ENCODE measurements at regions not wholly inside any gene's neighbourhood (a gene's known extent, or its start where the extent isn't known, plus 50 kb on each side); places are given as distances from the start of the nearest gene placed in this dataset.

DNA sequence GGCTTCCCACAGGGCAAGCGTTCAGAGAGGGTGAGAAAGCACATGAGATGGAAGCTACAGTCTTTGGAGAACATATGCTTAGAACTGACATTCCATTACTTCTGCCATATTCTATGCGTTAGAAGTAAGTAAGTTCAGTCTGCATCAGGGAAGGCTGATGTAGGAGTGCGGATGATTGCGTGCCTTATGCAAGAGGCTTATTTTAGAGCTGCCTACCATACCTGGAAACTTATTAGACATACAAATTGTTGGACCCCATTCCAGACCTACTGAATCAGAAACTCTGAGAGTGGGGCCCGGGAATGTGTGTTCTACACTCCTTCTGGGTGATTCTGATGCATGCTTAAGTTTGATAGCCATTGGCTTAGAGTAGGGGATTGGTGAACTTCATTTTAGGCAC is 174.9 kb downstream of the KTN1 start:
- Histone ChIP-seq H3K36me3 (ENCODE audit: insufficient read depth) (no peaks in the 10 kb centered on the region), H3K4me1 (ENCODE audit: insufficient read depth) (peaks cover 33% of the 10 kb centered on the region), H3K9me2 (ENCODE audit: insufficient read depth) (peaks cover 11% of the 10 kb centered on the region), H3K4me3 (no peak overlapping the region), H3K79me2 (replicated peaks; ENCODE audit: insufficient read depth) (no peaks in the 10 kb centered on the region), H2AFZ (no peak overlapping the region), H3K27me3 (ENCODE audit: insufficient read depth) (no peaks in the 10 kb centered on the region), H3K4me2 (no peak overlapping the region), H3K27ac (ENCODE audit: low read depth) (no peak overlapping the region), H3F3A (replicated peaks; ENCODE audit: low read depth) (no peaks in the 10 kb centered on the region), H4K20me1 (replicated peaks; ENCODE audit: insufficient read depth) (no peaks in the 10 kb centered on the region)
- no peak overlapping the region for H3K4me3 Mint-ChIP-seq
- peaks cover 42% of the 10 kb centered on the region for H3K4me1 Mint-ChIP-seq
- H3K9me3 Mint-ChIP-seq = no peaks in the 10 kb centered on the region
- peaks cover 3% of the 10 kb centered on the region for H3K27me3 Mint-ChIP-seq (ENCODE audit: insufficient read depth, low read depth, poor library complexity)
- no peaks in the 10 kb centered on the region for H3K36me3 Mint-ChIP-seq (ENCODE audit: low read depth)
- H3K27ac Mint-ChIP-seq = no peak overlapping the region
- no peak for ATAC-seq
- DNase-seq (ENCODE audit: low spot score) = no peak
- TF ChIP-seq, protein P1, sequence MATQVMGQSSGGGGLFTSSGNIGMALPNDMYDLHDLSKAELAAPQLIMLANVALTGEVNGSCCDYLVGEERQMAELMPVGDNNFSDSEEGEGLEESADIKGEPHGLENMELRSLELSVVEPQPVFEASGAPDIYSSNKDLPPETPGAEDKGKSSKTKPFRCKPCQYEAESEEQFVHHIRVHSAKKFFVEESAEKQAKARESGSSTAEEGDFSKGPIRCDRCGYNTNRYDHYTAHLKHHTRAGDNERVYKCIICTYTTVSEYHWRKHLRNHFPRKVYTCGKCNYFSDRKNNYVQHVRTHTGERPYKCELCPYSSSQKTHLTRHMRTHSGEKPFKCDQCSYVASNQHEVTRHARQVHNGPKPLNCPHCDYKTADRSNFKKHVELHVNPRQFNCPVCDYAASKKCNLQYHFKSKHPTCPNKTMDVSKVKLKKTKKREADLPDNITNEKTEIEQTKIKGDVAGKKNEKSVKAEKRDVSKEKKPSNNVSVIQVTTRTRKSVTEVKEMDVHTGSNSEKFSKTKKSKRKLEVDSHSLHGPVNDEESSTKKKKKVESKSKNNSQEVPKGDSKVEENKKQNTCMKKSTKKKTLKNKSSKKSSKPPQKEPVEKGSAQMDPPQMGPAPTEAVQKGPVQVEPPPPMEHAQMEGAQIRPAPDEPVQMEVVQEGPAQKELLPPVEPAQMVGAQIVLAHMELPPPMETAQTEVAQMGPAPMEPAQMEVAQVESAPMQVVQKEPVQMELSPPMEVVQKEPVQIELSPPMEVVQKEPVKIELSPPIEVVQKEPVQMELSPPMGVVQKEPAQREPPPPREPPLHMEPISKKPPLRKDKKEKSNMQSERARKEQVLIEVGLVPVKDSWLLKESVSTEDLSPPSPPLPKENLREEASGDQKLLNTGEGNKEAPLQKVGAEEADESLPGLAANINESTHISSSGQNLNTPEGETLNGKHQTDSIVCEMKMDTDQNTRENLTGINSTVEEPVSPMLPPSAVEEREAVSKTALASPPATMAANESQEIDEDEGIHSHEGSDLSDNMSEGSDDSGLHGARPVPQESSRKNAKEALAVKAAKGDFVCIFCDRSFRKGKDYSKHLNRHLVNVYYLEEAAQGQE (IDR thresholded peaks at IDR 0.05; ENCODE audit: unreplicated experiment) = no peak
- TF ChIP-seq NANOG (IDR thresholded peaks at IDR 0.05; ENCODE audit: borderline replicate concordance) = no peak
- no peak for TF ChIP-seq ZNF331 (CRISPR knock-in tag; IDR thresholded peaks at IDR 0.05; ENCODE audit: low read depth)
- TF ChIP-seq EZH2 (IDR thresholded peaks at IDR 0.05; ENCODE audit: low read depth, unreplicated experiment) = no peak
- no peak for TF ChIP-seq ZNF462 (CRISPR knock-in tag; IDR thresholded peaks at IDR 0.05)
- TF ChIP-seq ZNF114 (CRISPR knock-in tag; IDR thresholded peaks at IDR 0.05) = no peak
- TF ChIP-seq EZH2phosphoT487 (IDR thresholded peaks at IDR 0.05; ENCODE audit: unreplicated experiment) = no peak
- TF ChIP-seq CREB1 (CRISPR knock-in tag; IDR thresholded peaks at IDR 0.05; ENCODE audit: low read depth) = no peak
- TF ChIP-seq POLR2AphosphoS5 (IDR thresholded peaks at IDR 0.05; ENCODE audit: low read depth) = no peak
- TF ChIP-seq STAT1 (IDR thresholded peaks at IDR 0.05; ENCODE audit: unreplicated experiment) = no peak
- TF ChIP-seq, protein P2, sequence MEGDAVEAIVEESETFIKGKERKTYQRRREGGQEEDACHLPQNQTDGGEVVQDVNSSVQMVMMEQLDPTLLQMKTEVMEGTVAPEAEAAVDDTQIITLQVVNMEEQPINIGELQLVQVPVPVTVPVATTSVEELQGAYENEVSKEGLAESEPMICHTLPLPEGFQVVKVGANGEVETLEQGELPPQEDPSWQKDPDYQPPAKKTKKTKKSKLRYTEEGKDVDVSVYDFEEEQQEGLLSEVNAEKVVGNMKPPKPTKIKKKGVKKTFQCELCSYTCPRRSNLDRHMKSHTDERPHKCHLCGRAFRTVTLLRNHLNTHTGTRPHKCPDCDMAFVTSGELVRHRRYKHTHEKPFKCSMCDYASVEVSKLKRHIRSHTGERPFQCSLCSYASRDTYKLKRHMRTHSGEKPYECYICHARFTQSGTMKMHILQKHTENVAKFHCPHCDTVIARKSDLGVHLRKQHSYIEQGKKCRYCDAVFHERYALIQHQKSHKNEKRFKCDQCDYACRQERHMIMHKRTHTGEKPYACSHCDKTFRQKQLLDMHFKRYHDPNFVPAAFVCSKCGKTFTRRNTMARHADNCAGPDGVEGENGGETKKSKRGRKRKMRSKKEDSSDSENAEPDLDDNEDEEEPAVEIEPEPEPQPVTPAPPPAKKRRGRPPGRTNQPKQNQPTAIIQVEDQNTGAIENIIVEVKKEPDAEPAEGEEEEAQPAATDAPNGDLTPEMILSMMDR (conservative IDR thresholded peaks at IDR 0.05; ENCODE audit: low read depth in 2 of 2) = no peak
- TF ChIP-seq, protein P3, sequence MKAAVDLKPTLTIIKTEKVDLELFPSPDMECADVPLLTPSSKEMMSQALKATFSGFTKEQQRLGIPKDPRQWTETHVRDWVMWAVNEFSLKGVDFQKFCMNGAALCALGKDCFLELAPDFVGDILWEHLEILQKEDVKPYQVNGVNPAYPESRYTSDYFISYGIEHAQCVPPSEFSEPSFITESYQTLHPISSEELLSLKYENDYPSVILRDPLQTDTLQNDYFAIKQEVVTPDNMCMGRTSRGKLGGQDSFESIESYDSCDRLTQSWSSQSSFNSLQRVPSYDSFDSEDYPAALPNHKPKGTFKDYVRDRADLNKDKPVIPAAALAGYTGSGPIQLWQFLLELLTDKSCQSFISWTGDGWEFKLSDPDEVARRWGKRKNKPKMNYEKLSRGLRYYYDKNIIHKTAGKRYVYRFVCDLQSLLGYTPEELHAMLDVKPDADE (IDR thresholded peaks at IDR 0.05) = no peak
- no peak for TF ChIP-seq JUNB (IDR thresholded peaks at IDR 0.05; ENCODE audit: unreplicated experiment)

All from GM23338 (cell line).